OCI-LY1 (cell line): ENCODE measurements at regions not wholly inside any gene's neighbourhood (a gene's known extent, or its start where the extent isn't known, plus 50 kb on each side); places are given as distances from the start of the nearest gene placed in this dataset.

ENCODE experiments used
- EZH2 ChIP-seq: fragments of 200-600 bp; sonication (generic), shearing (Covaris generic); IDR thresholded peaks from 2 replicates; pipeline ENCODE4 v1.8.0; 2017; ENCODE audit warnings: borderline replicate concordance, mixed run types, mild to moderate bottlenecking, antibody characterized with exemption, low read length, moderate library complexity, mixed read lengths
- TF ChIP-seq, protein P1 (sequence below): fragments of 200-600 bp; sonication (generic), shearing (Covaris generic); IDR thresholded peaks from 2 replicates; pipeline ENCODE4 v1.5.1; 2017; ENCODE audit warnings: mild to moderate bottlenecking, antibody characterized with exemption, low read length, moderate library complexity, mixed read lengths

DNA sequence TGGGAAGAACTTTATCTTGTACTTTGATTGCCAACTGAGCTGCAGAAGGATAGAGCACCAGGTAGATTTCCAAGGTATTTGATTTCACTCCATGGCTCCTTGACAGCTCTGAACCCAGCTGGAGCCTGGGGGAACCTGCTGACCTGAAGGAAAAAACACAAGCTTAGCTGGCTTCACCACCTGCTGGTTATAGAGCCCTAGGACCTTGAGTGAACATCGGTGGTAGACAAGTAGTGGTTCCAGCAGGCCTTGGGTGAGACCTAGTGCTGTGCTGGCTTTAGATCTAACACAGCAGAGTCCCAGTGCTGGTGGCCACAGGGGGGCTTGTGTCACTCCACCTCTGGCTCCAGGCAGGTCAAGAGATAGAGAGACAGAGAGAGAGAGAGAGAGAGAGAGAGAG, 1102.6 kb downstream of the ADGRL3 start:
- no peak for TF ChIP-seq EZH2
- TF ChIP-seq, protein P1, sequence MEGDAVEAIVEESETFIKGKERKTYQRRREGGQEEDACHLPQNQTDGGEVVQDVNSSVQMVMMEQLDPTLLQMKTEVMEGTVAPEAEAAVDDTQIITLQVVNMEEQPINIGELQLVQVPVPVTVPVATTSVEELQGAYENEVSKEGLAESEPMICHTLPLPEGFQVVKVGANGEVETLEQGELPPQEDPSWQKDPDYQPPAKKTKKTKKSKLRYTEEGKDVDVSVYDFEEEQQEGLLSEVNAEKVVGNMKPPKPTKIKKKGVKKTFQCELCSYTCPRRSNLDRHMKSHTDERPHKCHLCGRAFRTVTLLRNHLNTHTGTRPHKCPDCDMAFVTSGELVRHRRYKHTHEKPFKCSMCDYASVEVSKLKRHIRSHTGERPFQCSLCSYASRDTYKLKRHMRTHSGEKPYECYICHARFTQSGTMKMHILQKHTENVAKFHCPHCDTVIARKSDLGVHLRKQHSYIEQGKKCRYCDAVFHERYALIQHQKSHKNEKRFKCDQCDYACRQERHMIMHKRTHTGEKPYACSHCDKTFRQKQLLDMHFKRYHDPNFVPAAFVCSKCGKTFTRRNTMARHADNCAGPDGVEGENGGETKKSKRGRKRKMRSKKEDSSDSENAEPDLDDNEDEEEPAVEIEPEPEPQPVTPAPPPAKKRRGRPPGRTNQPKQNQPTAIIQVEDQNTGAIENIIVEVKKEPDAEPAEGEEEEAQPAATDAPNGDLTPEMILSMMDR = no peak
